ENCODE measurements at regions not wholly inside any gene's neighbourhood (a gene's known extent, or its start where the extent isn't known, plus 50 kb on each side); places are given as distances from the start of the nearest gene placed in this dataset.

DNA sequence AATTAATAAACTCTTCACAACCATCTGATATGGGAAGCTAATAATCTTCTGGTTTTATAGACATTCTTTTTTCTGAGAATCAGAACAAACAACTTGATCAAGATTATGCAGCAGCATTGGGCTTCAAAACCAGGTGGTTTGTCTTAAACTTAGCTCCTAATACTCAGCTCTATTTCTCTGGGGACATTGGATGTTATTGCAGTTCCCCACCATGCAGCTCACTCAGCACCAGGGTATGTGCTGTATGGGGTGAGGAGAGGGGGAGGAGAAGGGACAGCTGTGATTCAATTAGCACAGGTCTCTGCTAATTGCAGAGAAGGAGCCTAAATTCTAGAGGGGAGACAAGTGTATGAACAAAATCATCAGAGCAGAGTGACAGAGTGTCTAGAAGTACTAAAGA lies 210.7 kb upstream of the TNC start:
- H3K4me1 Mint-ChIP-seq: peaks cover 42% of the 10 kb centered on the region
- H3K4me3 ChIP-seq (ENCODE audit: low read length): no peak overlapping the region
- H3K36me3 Mint-ChIP-seq (ENCODE audit: low read depth): peaks cover 6% of the 10 kb centered on the region
- TF ChIP-seq, protein P1, sequence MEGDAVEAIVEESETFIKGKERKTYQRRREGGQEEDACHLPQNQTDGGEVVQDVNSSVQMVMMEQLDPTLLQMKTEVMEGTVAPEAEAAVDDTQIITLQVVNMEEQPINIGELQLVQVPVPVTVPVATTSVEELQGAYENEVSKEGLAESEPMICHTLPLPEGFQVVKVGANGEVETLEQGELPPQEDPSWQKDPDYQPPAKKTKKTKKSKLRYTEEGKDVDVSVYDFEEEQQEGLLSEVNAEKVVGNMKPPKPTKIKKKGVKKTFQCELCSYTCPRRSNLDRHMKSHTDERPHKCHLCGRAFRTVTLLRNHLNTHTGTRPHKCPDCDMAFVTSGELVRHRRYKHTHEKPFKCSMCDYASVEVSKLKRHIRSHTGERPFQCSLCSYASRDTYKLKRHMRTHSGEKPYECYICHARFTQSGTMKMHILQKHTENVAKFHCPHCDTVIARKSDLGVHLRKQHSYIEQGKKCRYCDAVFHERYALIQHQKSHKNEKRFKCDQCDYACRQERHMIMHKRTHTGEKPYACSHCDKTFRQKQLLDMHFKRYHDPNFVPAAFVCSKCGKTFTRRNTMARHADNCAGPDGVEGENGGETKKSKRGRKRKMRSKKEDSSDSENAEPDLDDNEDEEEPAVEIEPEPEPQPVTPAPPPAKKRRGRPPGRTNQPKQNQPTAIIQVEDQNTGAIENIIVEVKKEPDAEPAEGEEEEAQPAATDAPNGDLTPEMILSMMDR (conservative IDR thresholded peaks at IDR 0.05): no peak
- no peak overlapping the region for H3K27ac ChIP-seq (ENCODE audit: low read depth, low read length)
- H3K27me3 ChIP-seq (ENCODE audit: control insufficient read depth, insufficient read depth, low read length, poor library complexity, severe bottlenecking): no peaks in the 10 kb centered on the region
- DNase-seq: no peak
- no peaks in the 10 kb centered on the region for H3K9me3 ChIP-seq (ENCODE audit: control insufficient read depth, low read length)
- no peak overlapping the region for H3K9ac ChIP-seq (ENCODE audit: extremely low read depth, low read length, poor library complexity, severe bottlenecking)
- H3K9me3 Mint-ChIP-seq: no peaks in the 10 kb centered on the region
- H3K36me3 ChIP-seq (ENCODE audit: control insufficient read depth, insufficient read depth, low read length): no peaks in the 10 kb centered on the region
- H3K27ac Mint-ChIP-seq: no peak overlapping the region
- H3K27me3 Mint-ChIP-seq (ENCODE audit: insufficient read depth): no peaks in the 10 kb centered on the region
- H3K4me3 Mint-ChIP-seq: no peak overlapping the region
- peaks cover 22% of the 10 kb centered on the region for H3K4me1 ChIP-seq (ENCODE audit: control insufficient read depth, insufficient read depth, low read length)

DNA sequence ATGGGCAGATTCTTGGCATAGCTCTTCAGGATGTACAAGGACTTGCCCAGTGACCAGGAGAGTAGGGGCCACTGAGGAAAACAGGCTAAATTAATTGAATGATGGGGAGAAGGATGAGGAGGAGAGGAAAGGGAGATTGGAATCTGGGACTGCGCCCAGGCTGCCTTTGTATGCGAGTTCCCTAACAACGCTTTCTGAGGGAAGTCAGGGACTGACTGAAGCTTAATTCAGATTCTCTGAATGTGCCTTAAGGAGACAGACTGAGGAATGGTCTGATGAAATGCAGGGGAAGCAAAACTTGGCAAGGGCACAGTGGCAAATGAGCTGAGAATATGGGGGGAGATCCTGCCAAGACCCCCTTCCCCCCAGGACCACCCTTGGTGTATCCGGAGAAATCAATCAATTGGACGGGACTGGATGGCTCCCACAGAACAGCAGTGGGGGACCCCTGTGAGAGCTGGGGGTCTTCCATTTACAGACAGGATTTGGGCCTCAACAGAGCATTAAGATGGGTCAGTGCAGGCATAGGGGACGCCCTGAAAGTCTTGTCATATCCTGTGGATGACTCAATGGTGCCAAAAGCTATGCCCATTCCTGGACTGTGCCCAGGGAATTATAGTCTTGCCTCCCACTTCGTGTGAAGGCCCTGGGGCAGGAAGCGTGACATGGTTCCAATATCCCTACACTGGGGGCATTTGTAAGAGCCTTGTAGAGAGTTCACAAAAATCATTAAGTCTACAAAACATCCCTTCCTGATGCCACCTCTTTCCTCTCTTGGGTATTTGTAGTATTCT lies 215.5 kb upstream of the TNC start:
- WGBS, 2 experiments (ENCODE audit: insufficient coverage in 1 of 2, insufficient read length in 1 of 2): 90 to 98% methylated on average over 7 to 8 of the region's 8 CpGs
- Mint-ChIP-seq H3K36me3 (ENCODE audit: low read depth) (peaks cover 13% of the 10 kb centered on the region), H3K27me3 (ENCODE audit: insufficient read depth) (no peaks in the 10 kb centered on the region), H3K4me3 (no peak overlapping the region), H3K27ac (no peak overlapping the region), H3K9me3 (peaks cover 9% of the 10 kb centered on the region), H3K4me1 (peaks cover 17% of the 10 kb centered on the region)
- Histone ChIP-seq H3K9me3 (ENCODE audit: control insufficient read depth, low read length) (peaks cover 13% of the 10 kb centered on the region), H3K36me3 (ENCODE audit: control insufficient read depth, insufficient read depth, low read length) (no peaks in the 10 kb centered on the region), H3K4me1 (ENCODE audit: control insufficient read depth, insufficient read depth, low read length) (peaks cover 13% of the 10 kb centered on the region), H3K27ac (ENCODE audit: low read depth, low read length) (no peak overlapping the region), H3K27me3 (ENCODE audit: control insufficient read depth, insufficient read depth, low read length, poor library complexity, severe bottlenecking) (no peaks in the 10 kb centered on the region), H3K4me3 (ENCODE audit: low read length) (no peak overlapping the region), H3K9ac (ENCODE audit: extremely low read depth, low read length, poor library complexity, severe bottlenecking) (no peak overlapping the region)
- no peak for DNase-seq
- TF ChIP-seq, protein P1 (conservative IDR thresholded peaks at IDR 0.05): no peak

DNA sequence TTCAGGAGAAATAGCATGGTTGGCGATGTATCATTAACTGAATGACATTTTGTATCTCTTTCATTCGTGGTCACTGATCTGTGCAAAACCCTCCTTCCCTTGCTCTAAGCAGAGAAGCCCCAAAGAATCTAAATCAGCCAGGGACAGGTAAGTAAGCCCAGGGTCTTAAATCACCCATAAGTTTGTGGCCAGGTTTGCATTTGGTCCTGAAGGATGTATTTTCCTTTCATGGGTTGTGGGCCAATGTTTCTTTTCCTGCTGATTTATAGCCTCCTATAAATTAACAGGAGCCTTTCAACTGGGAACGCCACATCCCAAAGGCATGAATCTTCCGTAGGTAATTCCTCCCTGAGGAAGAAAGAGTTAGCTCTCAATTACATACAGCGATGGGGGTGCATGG lies 217.5 kb upstream of the TNC start:
- DNase-seq: no peak
- H3K9me3 Mint-ChIP-seq: peaks cover 9% of the 10 kb centered on the region
- H3K9me3 ChIP-seq (ENCODE audit: control insufficient read depth, low read length): peaks cover 13% of the 10 kb centered on the region
- no peak overlapping the region for H3K27ac Mint-ChIP-seq
- H3K27me3 Mint-ChIP-seq (ENCODE audit: insufficient read depth): no peaks in the 10 kb centered on the region
- no peaks in the 10 kb centered on the region for H3K36me3 ChIP-seq (ENCODE audit: control insufficient read depth, insufficient read depth, low read length)
- H3K4me1 ChIP-seq (ENCODE audit: control insufficient read depth, insufficient read depth, low read length): peaks cover 7% of the 10 kb centered on the region
- peaks cover 11% of the 10 kb centered on the region for H3K4me1 Mint-ChIP-seq
- H3K4me3 Mint-ChIP-seq: no peak overlapping the region
- TF ChIP-seq, protein P1 (conservative IDR thresholded peaks at IDR 0.05): no peak
- H3K36me3 Mint-ChIP-seq (ENCODE audit: low read depth): peaks cover 13% of the 10 kb centered on the region
- H3K27me3 ChIP-seq (ENCODE audit: control insufficient read depth, insufficient read depth, low read length, poor library complexity, severe bottlenecking): no peaks in the 10 kb centered on the region
- H3K27ac ChIP-seq (ENCODE audit: low read depth, low read length): no peak overlapping the region
- WGBS, 2 experiments (ENCODE audit: insufficient coverage in 1 of 2, insufficient read length in 1 of 2): 93 to 100% methylated on average over 4 to 5 of the region's 5 CpGs
- no peak overlapping the region for H3K9ac ChIP-seq (ENCODE audit: extremely low read depth, low read length, poor library complexity, severe bottlenecking)
- no peak overlapping the region for H3K4me3 ChIP-seq (ENCODE audit: low read length)

Data from endodermal cell (in vitro differentiated cells).